Gastrocnemius medialis (tissue), 4 donors: ENCODE measurements at regions not wholly inside any gene's neighbourhood (a gene's known extent, or its start where the extent isn't known, plus 50 kb on each side); places are given as distances from the start of the nearest gene placed in this dataset.

Experiments
- POLR2A ChIP-seq, 2 donors: fragments of 450-650 bp; IDR thresholded peaks; one replicate each; pipeline ENCODE4 v1.6.1; 2017; ENCODE audit warnings: antibody characterized with exemption in 2 of 2, mild to moderate bottlenecking in 2 of 2, moderate library complexity in 2 of 2
- TF ChIP-seq, protein P1 (sequence below), 5 experiments: fragments of 450-650 bp in 3 of 5; fragments of 200-600 bp in 2 of 5; sonication (generic) in 2 of 5; IDR thresholded peaks in 4 of 5; conservative IDR thresholded peaks in 1 of 5; 1 replicate in 4 of 5; 2 replicates in 1 of 5; pipeline ENCODE4 v1.5.1; 2016 to 2019; ENCODE audit warnings: antibody characterized with exemption in 5 of 5, mild to moderate bottlenecking in 3 of 5, moderate library complexity in 3 of 5

DNA sequence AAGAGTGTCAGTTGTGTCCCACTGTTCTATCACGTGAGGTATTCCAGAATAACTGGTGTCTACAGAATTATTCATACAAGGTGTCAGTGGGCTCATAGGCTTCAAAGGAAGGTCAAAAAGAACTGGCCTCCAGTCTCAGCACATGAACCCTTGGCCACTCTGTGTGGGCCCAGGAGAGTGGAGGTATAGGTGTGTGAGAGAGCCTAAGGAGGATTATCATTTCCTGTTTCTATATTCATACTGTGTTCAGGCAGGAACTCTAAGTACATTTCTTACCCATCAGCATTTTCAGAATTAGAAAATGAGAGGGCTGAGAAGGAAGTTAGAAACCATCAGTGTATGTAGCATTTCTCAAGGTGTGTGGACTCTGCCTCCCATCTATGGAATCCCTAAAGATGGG, 87.0 kb downstream of the BTG1 start:
- TF ChIP-seq, protein P1, sequence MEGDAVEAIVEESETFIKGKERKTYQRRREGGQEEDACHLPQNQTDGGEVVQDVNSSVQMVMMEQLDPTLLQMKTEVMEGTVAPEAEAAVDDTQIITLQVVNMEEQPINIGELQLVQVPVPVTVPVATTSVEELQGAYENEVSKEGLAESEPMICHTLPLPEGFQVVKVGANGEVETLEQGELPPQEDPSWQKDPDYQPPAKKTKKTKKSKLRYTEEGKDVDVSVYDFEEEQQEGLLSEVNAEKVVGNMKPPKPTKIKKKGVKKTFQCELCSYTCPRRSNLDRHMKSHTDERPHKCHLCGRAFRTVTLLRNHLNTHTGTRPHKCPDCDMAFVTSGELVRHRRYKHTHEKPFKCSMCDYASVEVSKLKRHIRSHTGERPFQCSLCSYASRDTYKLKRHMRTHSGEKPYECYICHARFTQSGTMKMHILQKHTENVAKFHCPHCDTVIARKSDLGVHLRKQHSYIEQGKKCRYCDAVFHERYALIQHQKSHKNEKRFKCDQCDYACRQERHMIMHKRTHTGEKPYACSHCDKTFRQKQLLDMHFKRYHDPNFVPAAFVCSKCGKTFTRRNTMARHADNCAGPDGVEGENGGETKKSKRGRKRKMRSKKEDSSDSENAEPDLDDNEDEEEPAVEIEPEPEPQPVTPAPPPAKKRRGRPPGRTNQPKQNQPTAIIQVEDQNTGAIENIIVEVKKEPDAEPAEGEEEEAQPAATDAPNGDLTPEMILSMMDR (IDR thresholded peaks at IDR 0.05 in 4 of 5, conservative IDR thresholded peaks at IDR 0.05 in 1 of 5), result no peak
- no peak for TF ChIP-seq POLR2A (IDR thresholded peaks at IDR 0.05)
